ENCODE measurements at regions not wholly inside any gene's neighbourhood (a gene's known extent, or its start where the extent isn't known, plus 50 kb on each side); places are given as distances from the start of the nearest gene placed in this dataset.

DNA sequence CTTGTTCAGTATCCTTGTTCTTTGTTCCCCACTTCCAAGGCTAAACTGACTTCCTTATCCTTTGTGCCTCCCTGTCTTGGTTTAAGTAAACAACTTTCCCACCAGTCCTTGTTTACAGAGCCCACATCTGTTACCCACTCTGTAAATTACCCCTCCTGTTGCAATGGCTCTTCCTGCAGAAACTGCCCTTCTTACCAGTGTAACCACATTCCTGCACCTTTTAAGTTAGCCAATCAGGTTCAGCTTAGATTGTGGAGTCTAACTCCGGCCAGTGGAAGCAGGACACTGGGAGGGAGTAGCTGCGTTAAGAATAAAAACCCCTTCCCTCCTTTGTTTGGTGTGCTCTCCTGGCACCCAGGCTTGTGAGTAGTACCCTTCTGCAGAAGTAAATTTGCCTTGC lies 360.9 kb downstream of the PRDM5 start:
- Histone ChIP-seq H4K91ac (ENCODE audit: insufficient read depth, low read depth, low read length) (no peak overlapping the region), H2AK9ac (replicated peaks; ENCODE audit: low read depth, low read length, poor library complexity) (no peak overlapping the region), H4K8ac (ENCODE audit: low read depth in 2 of 2, low read length in 2 of 2) (no peak overlapping the region), H3K14ac (replicated peaks; ENCODE audit: low read depth, low read length) (no peak overlapping the region), H2BK15ac (ENCODE audit: low read depth, low read length) (no peak overlapping the region), H2BK5ac (ENCODE audit: low read depth, low read length, poor library complexity, severe bottlenecking) (no peak overlapping the region), H4K5ac (ENCODE audit: low read depth, low read length) (no peak overlapping the region), H3K9me1 (ENCODE audit: insufficient read depth, low read length) (no peaks in the 10 kb centered on the region), H3K9me3 (ENCODE audit: control insufficient read depth, insufficient read depth, low read length) (no peaks in the 10 kb centered on the region), H2AFZ (replicated peaks; ENCODE audit: low read length, poor library complexity) (no peak overlapping the region), H3K4ac (ENCODE audit: low read depth, low read length) (no peak overlapping the region), H3K4me1 (ENCODE audit: control insufficient read depth, insufficient read depth, low read length) (no peaks in the 10 kb centered on the region), H4K20me1 (ENCODE audit: insufficient read depth, low read length) (no peaks in the 10 kb centered on the region), H2BK120ac (ENCODE audit: low read depth, low read length) (no peak overlapping the region), H3K23ac (ENCODE audit: low read depth, low read length) (no peak overlapping the region), H3K4me2 (ENCODE audit: low read depth, low read length) (no peak overlapping the region), H3K27me3 (ENCODE audit: control insufficient read depth, insufficient read depth, low read length) (no peaks in the 10 kb centered on the region), H3K4me3 (ENCODE audit: insufficient read depth, low read depth, low read length) (no peak overlapping the region), H3K56ac (ENCODE audit: extremely low read depth, insufficient read depth, low read length) (no peak overlapping the region), H3K9ac (ENCODE audit: low read depth, low read length) (no peak overlapping the region), H2AK5ac (ENCODE audit: low read depth, low read length) (no peak overlapping the region), H3K79me1 (ENCODE audit: low read depth in 1 of 2, low read length in 2 of 2) (no peaks in the 10 kb centered on the region), H3K27ac (ENCODE audit: insufficient read depth, low read length) (no peak overlapping the region), H3K36me3 (ENCODE audit: control insufficient read depth, insufficient read depth, low read length) (no peaks in the 10 kb centered on the region), H2BK20ac (ENCODE audit: low read depth, low read length) (no peak overlapping the region), H3K18ac (ENCODE audit: low read depth, low read length) (no peak overlapping the region)
- no peak for DNase-seq
- no peak for TF ChIP-seq POLR2A (IDR thresholded peaks at IDR 0.05; ENCODE audit: low read depth, low read length)
- TF ChIP-seq, protein P1, sequence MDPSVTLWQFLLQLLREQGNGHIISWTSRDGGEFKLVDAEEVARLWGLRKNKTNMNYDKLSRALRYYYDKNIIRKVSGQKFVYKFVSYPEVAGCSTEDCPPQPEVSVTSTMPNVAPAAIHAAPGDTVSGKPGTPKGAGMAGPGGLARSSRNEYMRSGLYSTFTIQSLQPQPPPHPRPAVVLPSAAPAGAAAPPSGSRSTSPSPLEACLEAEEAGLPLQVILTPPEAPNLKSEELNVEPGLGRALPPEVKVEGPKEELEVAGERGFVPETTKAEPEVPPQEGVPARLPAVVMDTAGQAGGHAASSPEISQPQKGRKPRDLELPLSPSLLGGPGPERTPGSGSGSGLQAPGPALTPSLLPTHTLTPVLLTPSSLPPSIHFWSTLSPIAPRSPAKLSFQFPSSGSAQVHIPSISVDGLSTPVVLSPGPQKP (IDR thresholded peaks at IDR 0.05; ENCODE audit: borderline replicate concordance, low read depth, low read length) = no peak
- TF ChIP-seq CTCF (conservative IDR thresholded peaks at IDR 0.05; ENCODE audit: low read depth, low read length) = no peak
- TF ChIP-seq BHLHE40 (IDR thresholded peaks at IDR 0.05; ENCODE audit: low read depth, low read length) = no peak
- no peak for TF ChIP-seq CHD1 (IDR thresholded peaks at IDR 0.05; ENCODE audit: low read depth, low read length)
- TF ChIP-seq RCOR1 (IDR thresholded peaks at IDR 0.05; ENCODE audit: insufficient replicate concordance, low read length) = no peak
- TF ChIP-seq RFX5 (IDR thresholded peaks at IDR 0.05; ENCODE audit: low read depth, low read length) = no peak
- no peak for TF ChIP-seq MAZ (IDR thresholded peaks at IDR 0.05; ENCODE audit: borderline replicate concordance, low read depth, low read length)
- TF ChIP-seq FOS (IDR thresholded peaks at IDR 0.05; ENCODE audit: low read depth, low read length) = no peak
- no peak for TF ChIP-seq NFE2L2 (IDR thresholded peaks at IDR 0.05; ENCODE audit: low read depth, low read length)
- no peak for TF ChIP-seq MAFK (IDR thresholded peaks at IDR 0.05; ENCODE audit: low read depth, low read length)
- TF ChIP-seq CEBPB (IDR thresholded peaks at IDR 0.05; ENCODE audit: low read depth, low read length) = no peak
- TF ChIP-seq RAD21 (IDR thresholded peaks at IDR 0.05; ENCODE audit: low read length) = no peak
- TF ChIP-seq MXI1 (IDR thresholded peaks at IDR 0.05; ENCODE audit: borderline replicate concordance, low read depth, low read length) = no peak
- POLR2A ChIA-PET (ENCODE audit: unreplicated experiment) = no interaction called here
- ATAC-seq (ENCODE audit: low read depth) = no peak
- intact Hi-C loops (cut with micrococcal nuclease) = no loop called here
- CTCF ChIA-PET = no interaction called here
- dilution Hi-C loops (cut with HindIII; ENCODE audit: low sequenced_read_pairs, unreplicated experiment) = no loop called here
- no TSS peak for BruUV-seq (replicated peaks)
- in situ Hi-C loops (cut with MboI; ENCODE audit: low sequenced_read_pairs) = no loop called here
- no CpG with 5 or more reads among the region's 2 CpGs for WGBS, 2 experiments (ENCODE audit: extremely low coverage in 2 of 2, insufficient read length in 1 of 2)

Measured in IMR-90 (cell line).